GM23248 (cell line): ENCODE measurements at regions not wholly inside any gene's neighbourhood (a gene's known extent, or its start where the extent isn't known, plus 50 kb on each side); places are given as distances from the start of the nearest gene placed in this dataset.

Source experiments
- EZH2 ChIP-seq: fragments of 200-600 bp; sonication (generic); IDR thresholded peaks from 2 replicates; pipeline ENCODE4 v1.6.1; 2018; ENCODE audit warnings: antibody characterized with exemption, mild to moderate bottlenecking; ENCODE audit not compliant: insufficient read depth, poor library complexity, severe bottlenecking
- EZH2phosphoT487 ChIP-seq: fragments of 200-600 bp; sonication (generic); IDR thresholded peaks from 2 replicates; pipeline ENCODE4 v1.6.1; 2018; ENCODE audit warnings: antibody characterized with exemption, moderate library complexity, mild to moderate bottlenecking, low read depth; ENCODE audit not compliant: insufficient read depth

- no peak for TF ChIP-seq EZH2phosphoT487
- no peak for TF ChIP-seq EZH2
Measured at GRCh38 chr3:156770699-156771414, 55.3 kb upstream of the LEKR1 start.
